Transverse colon (tissue), 3 donors: ENCODE measurements at regions not wholly inside any gene's neighbourhood (a gene's known extent, or its start where the extent isn't known, plus 50 kb on each side); places are given as distances from the start of the nearest gene placed in this dataset.

Source experiments
- POLR2A ChIP-seq: fragments of 450-650 bp; IDR thresholded peaks from one replicate; pipeline ENCODE4 v1.6.1; 2016; ENCODE audit warnings: antibody characterized with exemption, mild to moderate bottlenecking, moderate library complexity
- TF ChIP-seq, protein P1 (sequence below), 5 experiments: fragments of 200-600 bp in 3 of 5; fragments of 450-650 bp in 2 of 5; sonication (generic) in 3 of 5; IDR thresholded peaks; 1 replicate in 2 of 5; 2 replicates in 3 of 5; pipeline ENCODE4 v1.5.1; 2016 to 2017; ENCODE audit warnings: antibody characterized with exemption in 5 of 5, inconsistent platforms in 3 of 5, mild to moderate bottlenecking in 2 of 5, moderate library complexity in 1 of 5

GRCh38 chr3:1855841-1856240, 242.8 kb upstream of the CNTN4 start:
- TF ChIP-seq, protein P1, sequence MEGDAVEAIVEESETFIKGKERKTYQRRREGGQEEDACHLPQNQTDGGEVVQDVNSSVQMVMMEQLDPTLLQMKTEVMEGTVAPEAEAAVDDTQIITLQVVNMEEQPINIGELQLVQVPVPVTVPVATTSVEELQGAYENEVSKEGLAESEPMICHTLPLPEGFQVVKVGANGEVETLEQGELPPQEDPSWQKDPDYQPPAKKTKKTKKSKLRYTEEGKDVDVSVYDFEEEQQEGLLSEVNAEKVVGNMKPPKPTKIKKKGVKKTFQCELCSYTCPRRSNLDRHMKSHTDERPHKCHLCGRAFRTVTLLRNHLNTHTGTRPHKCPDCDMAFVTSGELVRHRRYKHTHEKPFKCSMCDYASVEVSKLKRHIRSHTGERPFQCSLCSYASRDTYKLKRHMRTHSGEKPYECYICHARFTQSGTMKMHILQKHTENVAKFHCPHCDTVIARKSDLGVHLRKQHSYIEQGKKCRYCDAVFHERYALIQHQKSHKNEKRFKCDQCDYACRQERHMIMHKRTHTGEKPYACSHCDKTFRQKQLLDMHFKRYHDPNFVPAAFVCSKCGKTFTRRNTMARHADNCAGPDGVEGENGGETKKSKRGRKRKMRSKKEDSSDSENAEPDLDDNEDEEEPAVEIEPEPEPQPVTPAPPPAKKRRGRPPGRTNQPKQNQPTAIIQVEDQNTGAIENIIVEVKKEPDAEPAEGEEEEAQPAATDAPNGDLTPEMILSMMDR (IDR thresholded peaks at IDR 0.05): no peak
- no peak for TF ChIP-seq POLR2A
